HEK293 (cell line): ENCODE measurements at regions not wholly inside any gene's neighbourhood (a gene's known extent, or its start where the extent isn't known, plus 50 kb on each side); places are given as distances from the start of the nearest gene placed in this dataset.

Experiments
- CTCF ChIA-PET: fragments of 350-600 bp; formaldehyde crosslinking; extraction: SDS; loops from one replicate; lab custom pipeline; 2021; ENCODE audit warnings: antibody characterized with exemption; lab: Yijun Ruan, JAX
- POLR2A ChIA-PET: fragments of 300-600 bp; formaldehyde crosslinking; extraction: SDS; loops from one replicate; lab custom pipeline; 2020; ENCODE audit warnings: antibody characterized with exemption, inconsistent platforms; lab: Yijun Ruan, JAX
- H3K27ac ChIP-seq: fragments of 200-500 bp; sonication (Bioruptor generic); 2 replicates; pipeline ENCODE4 v1.5.1; 2014; ENCODE audit warnings: low read depth, low read length, control low read depth, inconsistent platforms; ENCODE audit errors: extremely low read depth
- H3K36me3 ChIP-seq, 2 experiments: fragments of 200-500 bp in 1 of 2; sonication (Bioruptor generic) in 1 of 2; 1 replicate in 1 of 2; 2 replicates in 1 of 2; pipeline ENCODE4 v1.5.1; 2014 to 2017; ENCODE audit warnings: inconsistent platforms in 2 of 2, low read length in 2 of 2; ENCODE audit not compliant: control insufficient read depth in 2 of 2, insufficient read depth in 1 of 2
- H3K4me1 ChIP-seq: fragments of 200-500 bp; sonication (Bioruptor generic); 2 replicates; pipeline ENCODE4 v1.5.1; 2014; ENCODE audit warnings: mild to moderate bottlenecking, low read length, inconsistent platforms; ENCODE audit not compliant: control insufficient read depth, insufficient read depth
- H3K4me3 ChIP-seq: 2 replicates; pipeline ENCODE4 v1.5.1; 2011; ENCODE audit warnings: low read depth, mild to moderate bottlenecking, control low read depth, low read length, moderate library complexity
- H3K9me3 ChIP-seq: fragments of 200-500 bp; sonication (Bioruptor generic); 2 replicates; pipeline ENCODE4 v1.5.1; 2014; ENCODE audit warnings: low read depth, low read length, inconsistent platforms; ENCODE audit not compliant: control insufficient read depth, insufficient read depth
- BCL11B ChIP-seq: fragments of 450-650 bp; formaldehyde crosslinking; IDR thresholded peaks from 2 replicates; pipeline ENCODE4 v1.5.1; 2016; ENCODE audit warnings: low read depth, missing biosample characterization, missing genetic modification characterization
- GLI2 ChIP-seq: fragments of 450-650 bp; formaldehyde crosslinking; IDR thresholded peaks from 2 replicates; pipeline ENCODE4; 2017; ENCODE audit warnings: missing biosample characterization, missing genetic modification characterization, low read depth, borderline replicate concordance
- GLI4 ChIP-seq: fragments of 450-650 bp; formaldehyde crosslinking; IDR thresholded peaks from 2 replicates; pipeline ENCODE4 v1.5.1; 2016; ENCODE audit warnings: missing biosample characterization, missing genetic modification characterization
- ZEB2 ChIP-seq: fragments of 450-650 bp; formaldehyde crosslinking; IDR thresholded peaks from 2 replicates; pipeline ENCODE4 v1.5.1; 2016; ENCODE audit warnings: missing biosample characterization, missing genetic modification characterization
- ZNF132 ChIP-seq: fragments of 450-650 bp; formaldehyde crosslinking; IDR thresholded peaks from 2 replicates; pipeline ENCODE4 v1.5.1; 2017; ENCODE audit warnings: missing biosample characterization, missing genetic modification characterization, borderline replicate concordance
- ZNF184 ChIP-seq: fragments of 450-650 bp; IDR thresholded peaks from 2 replicates; pipeline ENCODE4 v1.5.1; 2018; ENCODE audit warnings: missing biosample characterization, mild to moderate bottlenecking, missing genetic modification characterization
- ZNF248 ChIP-seq: fragments of 450-650 bp; formaldehyde crosslinking; IDR thresholded peaks from 2 replicates; pipeline ENCODE4 v1.5.1; 2017; ENCODE audit warnings: missing biosample characterization, missing genetic modification characterization
- ZNF394 ChIP-seq: fragments of 450-650 bp; formaldehyde crosslinking; IDR thresholded peaks from 2 replicates; pipeline ENCODE4 v1.5.1; 2016; ENCODE audit warnings: missing biosample characterization, missing genetic modification characterization, mild to moderate bottlenecking, moderate library complexity, borderline replicate concordance
- ZNF423 ChIP-seq: fragments of 450-650 bp; formaldehyde crosslinking; IDR thresholded peaks from 2 replicates; pipeline ENCODE4 v1.5.1; 2016; ENCODE audit warnings: missing biosample characterization, missing genetic modification characterization
- ZNF530 ChIP-seq: fragments of 450-650 bp; formaldehyde crosslinking; IDR thresholded peaks from 2 replicates; pipeline ENCODE4 v1.5.1; 2016; ENCODE audit warnings: low read depth, missing biosample characterization, missing genetic modification characterization
- ZNF747 ChIP-seq: fragments of 450-650 bp; formaldehyde crosslinking; IDR thresholded peaks from 2 replicates; pipeline ENCODE4 v1.5.1; 2016; ENCODE audit warnings: missing biosample characterization, missing genetic modification characterization
- ZNF777 ChIP-seq: fragments of 450-650 bp; formaldehyde crosslinking; IDR thresholded peaks from 2 replicates; pipeline ENCODE4 v1.5.1; 2017; ENCODE audit warnings: missing biosample characterization, missing genetic modification characterization, borderline replicate concordance
- TF ChIP-seq, protein P1 (sequence below): fragments of 450-650 bp; formaldehyde crosslinking; IDR thresholded peaks from 2 replicates; pipeline ENCODE4 v1.5.1; 2016; ENCODE audit warnings: missing biosample characterization, missing genetic modification characterization
- TF ChIP-seq, protein P2 (sequence below): fragments of 450-650 bp; formaldehyde crosslinking; IDR thresholded peaks from 2 replicates; pipeline ENCODE4 v1.5.1; 2016; ENCODE audit warnings: missing biosample characterization, missing genetic modification characterization, low read depth
- TF ChIP-seq, protein P3 (sequence below): fragments of 450-650 bp; formaldehyde crosslinking; IDR thresholded peaks from 2 replicates; pipeline ENCODE4 v1.5.0; 2017; ENCODE audit warnings: missing biosample characterization, missing genetic modification characterization, borderline replicate concordance
- TF ChIP-seq, protein P4 (sequence below): fragments of 450-650 bp; formaldehyde crosslinking; IDR thresholded peaks from 2 replicates; pipeline ENCODE4 v1.5.1; 2016; ENCODE audit warnings: missing biosample characterization, missing genetic modification characterization
- TF ChIP-seq, protein P5 (sequence below): fragments of 450-650 bp; formaldehyde crosslinking; IDR thresholded peaks from 2 replicates; pipeline ENCODE4 v1.5.1; 2016; ENCODE audit warnings: missing biosample characterization, missing genetic modification characterization, borderline replicate concordance

DNA sequence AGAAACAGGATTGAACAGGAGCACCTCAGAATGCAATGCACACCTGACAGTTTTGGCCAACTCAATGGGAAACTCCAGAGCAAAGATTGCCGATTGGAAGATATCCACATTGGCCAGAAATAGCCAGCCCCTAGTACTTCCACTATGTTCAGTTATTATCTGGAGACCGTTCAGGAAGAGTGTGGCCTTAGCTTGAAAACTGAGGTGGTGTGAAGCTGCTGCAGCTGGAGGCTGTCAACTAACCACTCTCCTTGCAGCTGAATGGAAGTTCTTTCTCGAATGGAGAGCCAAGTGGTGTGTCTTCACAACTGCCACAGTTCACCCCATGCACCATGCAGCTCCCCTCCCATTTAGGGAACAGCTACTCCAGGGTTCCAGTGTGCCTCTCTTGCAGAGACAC lies 61.9 kb upstream of the DHX40 start:
- no peaks in the 10 kb centered on the region for H3K9me3 ChIP-seq
- no peak overlapping the region for H3K4me3 ChIP-seq
- H3K36me3 ChIP-seq, result no peaks in the 10 kb centered on the region
- CTCF ChIA-PET, result interaction anchor here (0.6 to 1.4 kb wide), 2 partner anchors 10 to 193 kb away, joined by 3 to 4 read pairs; no protein-coding TSS in a partner anchor
- TF ChIP-seq ZNF777 (tag by site-specific recombination), result no peak
- no peak for TF ChIP-seq ZEB2 (tag by site-specific recombination)
- TF ChIP-seq GLI2 (tag by site-specific recombination), result no peak
- TF ChIP-seq, protein P1, sequence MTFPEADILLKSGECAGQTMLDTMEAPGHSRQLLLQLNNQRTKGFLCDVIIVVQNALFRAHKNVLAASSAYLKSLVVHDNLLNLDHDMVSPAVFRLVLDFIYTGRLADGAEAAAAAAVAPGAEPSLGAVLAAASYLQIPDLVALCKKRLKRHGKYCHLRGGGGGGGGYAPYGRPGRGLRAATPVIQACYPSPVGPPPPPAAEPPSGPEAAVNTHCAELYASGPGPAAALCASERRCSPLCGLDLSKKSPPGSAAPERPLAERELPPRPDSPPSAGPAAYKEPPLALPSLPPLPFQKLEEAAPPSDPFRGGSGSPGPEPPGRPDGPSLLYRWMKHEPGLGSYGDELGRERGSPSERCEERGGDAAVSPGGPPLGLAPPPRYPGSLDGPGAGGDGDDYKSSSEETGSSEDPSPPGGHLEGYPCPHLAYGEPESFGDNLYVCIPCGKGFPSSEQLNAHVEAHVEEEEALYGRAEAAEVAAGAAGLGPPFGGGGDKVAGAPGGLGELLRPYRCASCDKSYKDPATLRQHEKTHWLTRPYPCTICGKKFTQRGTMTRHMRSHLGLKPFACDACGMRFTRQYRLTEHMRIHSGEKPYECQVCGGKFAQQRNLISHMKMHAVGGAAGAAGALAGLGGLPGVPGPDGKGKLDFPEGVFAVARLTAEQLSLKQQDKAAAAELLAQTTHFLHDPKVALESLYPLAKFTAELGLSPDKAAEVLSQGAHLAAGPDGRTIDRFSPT (tag by site-specific recombination), result no peak
- no peak for TF ChIP-seq ZNF132 (tag by site-specific recombination)
- TF ChIP-seq, protein P2, sequence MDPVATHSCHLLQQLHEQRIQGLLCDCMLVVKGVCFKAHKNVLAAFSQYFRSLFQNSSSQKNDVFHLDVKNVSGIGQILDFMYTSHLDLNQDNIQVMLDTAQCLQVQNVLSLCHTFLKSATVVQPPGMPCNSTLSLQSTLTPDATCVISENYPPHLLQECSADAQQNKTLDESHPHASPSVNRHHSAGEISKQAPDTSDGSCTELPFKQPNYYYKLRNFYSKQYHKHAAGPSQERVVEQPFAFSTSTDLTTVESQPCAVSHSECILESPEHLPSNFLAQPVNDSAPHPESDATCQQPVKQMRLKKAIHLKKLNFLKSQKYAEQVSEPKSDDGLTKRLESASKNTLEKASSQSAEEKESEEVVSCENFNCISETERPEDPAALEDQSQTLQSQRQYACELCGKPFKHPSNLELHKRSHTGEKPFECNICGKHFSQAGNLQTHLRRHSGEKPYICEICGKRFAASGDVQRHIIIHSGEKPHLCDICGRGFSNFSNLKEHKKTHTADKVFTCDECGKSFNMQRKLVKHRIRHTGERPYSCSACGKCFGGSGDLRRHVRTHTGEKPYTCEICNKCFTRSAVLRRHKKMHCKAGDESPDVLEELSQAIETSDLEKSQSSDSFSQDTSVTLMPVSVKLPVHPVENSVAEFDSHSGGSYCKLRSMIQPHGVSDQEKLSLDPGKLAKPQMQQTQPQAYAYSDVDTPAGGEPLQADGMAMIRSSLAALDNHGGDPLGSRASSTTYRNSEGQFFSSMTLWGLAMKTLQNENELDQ, result no peak
- TF ChIP-seq, protein P3, sequence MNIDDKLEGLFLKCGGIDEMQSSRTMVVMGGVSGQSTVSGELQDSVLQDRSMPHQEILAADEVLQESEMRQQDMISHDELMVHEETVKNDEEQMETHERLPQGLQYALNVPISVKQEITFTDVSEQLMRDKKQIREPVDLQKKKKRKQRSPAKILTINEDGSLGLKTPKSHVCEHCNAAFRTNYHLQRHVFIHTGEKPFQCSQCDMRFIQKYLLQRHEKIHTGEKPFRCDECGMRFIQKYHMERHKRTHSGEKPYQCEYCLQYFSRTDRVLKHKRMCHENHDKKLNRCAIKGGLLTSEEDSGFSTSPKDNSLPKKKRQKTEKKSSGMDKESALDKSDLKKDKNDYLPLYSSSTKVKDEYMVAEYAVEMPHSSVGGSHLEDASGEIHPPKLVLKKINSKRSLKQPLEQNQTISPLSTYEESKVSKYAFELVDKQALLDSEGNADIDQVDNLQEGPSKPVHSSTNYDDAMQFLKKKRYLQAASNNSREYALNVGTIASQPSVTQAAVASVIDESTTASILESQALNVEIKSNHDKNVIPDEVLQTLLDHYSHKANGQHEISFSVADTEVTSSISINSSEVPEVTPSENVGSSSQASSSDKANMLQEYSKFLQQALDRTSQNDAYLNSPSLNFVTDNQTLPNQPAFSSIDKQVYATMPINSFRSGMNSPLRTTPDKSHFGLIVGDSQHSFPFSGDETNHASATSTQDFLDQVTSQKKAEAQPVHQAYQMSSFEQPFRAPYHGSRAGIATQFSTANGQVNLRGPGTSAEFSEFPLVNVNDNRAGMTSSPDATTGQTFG (tag by site-specific recombination), result no peak
- TF ChIP-seq ZNF248 (tag by site-specific recombination), result no peak
- no peak for TF ChIP-seq ZNF184 (tag by site-specific recombination)
- TF ChIP-seq BCL11B (tag by site-specific recombination), result no peak
- TF ChIP-seq ZNF530 (tag by site-specific recombination), result no peak
- TF ChIP-seq ZNF747 (tag by site-specific recombination), result no peak
- TF ChIP-seq, protein P4, sequence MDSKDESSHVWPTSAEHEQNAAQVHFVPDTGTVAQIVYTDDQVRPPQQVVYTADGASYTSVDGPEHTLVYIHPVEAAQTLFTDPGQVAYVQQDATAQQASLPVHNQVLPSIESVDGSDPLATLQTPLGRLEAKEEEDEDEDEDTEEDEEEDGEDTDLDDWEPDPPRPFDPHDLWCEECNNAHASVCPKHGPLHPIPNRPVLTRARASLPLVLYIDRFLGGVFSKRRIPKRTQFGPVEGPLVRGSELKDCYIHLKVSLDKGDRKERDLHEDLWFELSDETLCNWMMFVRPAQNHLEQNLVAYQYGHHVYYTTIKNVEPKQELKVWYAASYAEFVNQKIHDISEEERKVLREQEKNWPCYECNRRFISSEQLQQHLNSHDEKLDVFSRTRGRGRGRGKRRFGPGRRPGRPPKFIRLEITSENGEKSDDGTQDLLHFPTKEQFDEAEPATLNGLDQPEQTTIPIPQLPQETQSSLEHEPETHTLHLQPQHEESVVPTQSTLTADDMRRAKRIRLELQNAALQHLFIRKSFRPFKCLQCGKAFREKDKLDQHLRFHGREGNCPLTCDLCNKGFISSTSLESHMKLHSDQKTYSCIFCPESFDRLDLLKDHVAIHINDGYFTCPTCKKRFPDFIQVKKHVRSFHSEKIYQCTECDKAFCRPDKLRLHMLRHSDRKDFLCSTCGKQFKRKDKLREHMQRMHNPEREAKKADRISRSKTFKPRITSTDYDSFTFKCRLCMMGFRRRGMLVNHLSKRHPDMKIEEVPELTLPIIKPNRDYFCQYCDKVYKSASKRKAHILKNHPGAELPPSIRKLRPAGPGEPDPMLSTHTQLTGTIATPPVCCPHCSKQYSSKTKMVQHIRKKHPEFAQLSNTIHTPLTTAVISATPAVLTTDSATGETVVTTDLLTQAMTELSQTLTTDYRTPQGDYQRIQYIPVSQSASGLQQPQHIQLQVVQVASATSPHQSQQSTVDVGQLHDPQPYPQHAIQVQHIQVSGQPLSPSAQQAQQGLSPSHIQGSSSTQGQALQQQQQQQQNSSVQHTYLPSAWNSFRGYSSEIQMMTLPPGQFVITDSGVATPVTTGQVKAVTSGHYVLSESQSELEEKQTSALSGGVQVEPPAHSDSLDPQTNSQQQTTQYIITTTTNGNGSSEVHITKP (tag by site-specific recombination), result no peak
- no peaks in the 10 kb centered on the region for H3K4me1 ChIP-seq
- POLR2A ChIA-PET, result interaction anchor here (0.7 kb wide), 1 partner anchor 38 kb away, joined by 3 read pairs; no protein-coding TSS in a partner anchor
- H3K27ac ChIP-seq, result no peak overlapping the region

DNA sequence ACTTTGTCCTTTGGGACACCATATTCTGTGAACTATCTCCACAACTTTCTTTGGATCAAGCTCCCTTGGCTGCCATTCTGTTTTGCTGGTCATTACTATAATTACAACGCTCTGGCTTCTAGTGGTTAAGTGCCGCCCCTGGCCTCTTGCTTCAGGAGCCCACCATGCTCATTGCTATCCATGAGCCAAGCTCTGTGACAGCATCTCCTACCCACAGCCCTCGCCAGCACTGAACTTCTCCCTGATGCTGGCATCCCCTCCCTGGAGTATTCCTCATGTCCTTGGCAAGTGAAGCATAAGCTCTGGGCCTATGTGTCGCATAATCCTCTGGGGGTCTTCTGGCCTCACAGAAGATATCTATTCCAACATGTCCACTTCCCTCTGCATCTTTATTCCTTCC lies 60.6 kb upstream of the DHX40 start:
- ChIA-PET POLR2A (no interaction called here), CTCF (interaction anchor here (0.7 to 1.6 kb wide), 3 partner anchors 10 to 794 kb away, joined by 4 to 7 read pairs (median 4); no protein-coding TSS in a partner anchor)
- no peaks in the 10 kb centered on the region for H3K9me3 ChIP-seq
- no peak overlapping the region for H3K27ac ChIP-seq
- H3K4me1 ChIP-seq, result no peaks in the 10 kb centered on the region
- no peaks in the 10 kb centered on the region for H3K36me3 ChIP-seq
- H3K4me3 ChIP-seq, result no peak overlapping the region
- no peak for TF ChIP-seq ZNF394 (tag by site-specific recombination)
- TF ChIP-seq ZNF423 (tag by site-specific recombination), result no peak
- TF ChIP-seq, protein P5, sequence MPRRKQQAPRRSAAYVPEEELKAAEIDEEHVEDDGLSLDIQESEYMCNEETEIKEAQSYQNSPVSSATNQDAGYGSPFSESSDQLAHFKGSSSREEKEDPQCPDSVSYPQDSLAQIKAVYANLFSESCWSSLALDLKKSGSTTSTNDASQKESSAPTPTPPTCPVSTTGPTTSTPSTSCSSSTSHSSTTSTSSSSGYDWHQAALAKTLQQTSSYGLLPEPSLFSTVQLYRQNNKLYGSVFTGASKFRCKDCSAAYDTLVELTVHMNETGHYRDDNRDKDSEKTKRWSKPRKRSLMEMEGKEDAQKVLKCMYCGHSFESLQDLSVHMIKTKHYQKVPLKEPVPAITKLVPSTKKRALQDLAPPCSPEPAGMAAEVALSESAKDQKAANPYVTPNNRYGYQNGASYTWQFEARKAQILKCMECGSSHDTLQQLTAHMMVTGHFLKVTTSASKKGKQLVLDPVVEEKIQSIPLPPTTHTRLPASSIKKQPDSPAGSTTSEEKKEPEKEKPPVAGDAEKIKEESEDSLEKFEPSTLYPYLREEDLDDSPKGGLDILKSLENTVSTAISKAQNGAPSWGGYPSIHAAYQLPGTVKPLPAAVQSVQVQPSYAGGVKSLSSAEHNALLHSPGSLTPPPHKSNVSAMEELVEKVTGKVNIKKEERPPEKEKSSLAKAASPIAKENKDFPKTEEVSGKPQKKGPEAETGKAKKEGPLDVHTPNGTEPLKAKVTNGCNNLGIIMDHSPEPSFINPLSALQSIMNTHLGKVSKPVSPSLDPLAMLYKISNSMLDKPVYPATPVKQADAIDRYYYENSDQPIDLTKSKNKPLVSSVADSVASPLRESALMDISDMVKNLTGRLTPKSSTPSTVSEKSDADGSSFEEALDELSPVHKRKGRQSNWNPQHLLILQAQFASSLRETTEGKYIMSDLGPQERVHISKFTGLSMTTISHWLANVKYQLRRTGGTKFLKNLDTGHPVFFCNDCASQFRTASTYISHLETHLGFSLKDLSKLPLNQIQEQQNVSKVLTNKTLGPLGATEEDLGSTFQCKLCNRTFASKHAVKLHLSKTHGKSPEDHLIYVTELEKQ (tag by site-specific recombination), result no peak
- TF ChIP-seq GLI4, result no peak
